ENCODE measurements at regions not wholly inside any gene's neighbourhood (a gene's known extent, or its start where the extent isn't known, plus 50 kb on each side); places are given as distances from the start of the nearest gene placed in this dataset.

GRCh38 chr3:159818399-159818798 is 170.2 kb upstream of the IL12A start:
- no peaks in the 10 kb centered on the region for H3K9me3 ChIP-seq (replicated peaks)
- H3K27me3 ChIP-seq (ENCODE audit: low read depth), result no peaks in the 10 kb centered on the region
- peak; percentile 36 for TF ChIP-seq CTCF (IDR thresholded peaks at IDR 0.05; ENCODE audit: borderline replicate concordance)
- peak; percentile 57 for DNase-seq
- no peaks in the 10 kb centered on the region for H3K36me3 ChIP-seq
- H3K4me1 ChIP-seq, result peaks cover 43% of the 10 kb centered on the region
- peak overlapping the region; percentile 39 for H3K27ac ChIP-seq (replicated peaks)
- H3K4me3 ChIP-seq, result no peak overlapping the region
- intact Hi-C loops (cut with micrococcal nuclease), result no loop called here

- intact Hi-C loops (cut with micrococcal nuclease), result no loop called here
- no peak for TF ChIP-seq CTCF (IDR thresholded peaks at IDR 0.05; ENCODE audit: borderline replicate concordance)
- Histone ChIP-seq H3K4me1 (peaks cover 45% of the 10 kb centered on the region), H3K9me3 (replicated peaks) (no peaks in the 10 kb centered on the region), H3K4me3 (no peak overlapping the region), H3K36me3 (no peaks in the 10 kb centered on the region), H3K27me3 (ENCODE audit: low read depth) (no peaks in the 10 kb centered on the region), H3K27ac (replicated peaks) (peak overlapping the region; percentile 39)
- no peak for DNase-seq
These were observed 169.6 kb upstream of the IL12A start for GRCh38 chr3:159818997-159819500.

- Histone ChIP-seq H3K4me3 (no peak overlapping the region), H3K4me1 (peaks cover 48% of the 10 kb centered on the region), H3K27ac (replicated peaks) (no peak overlapping the region), H3K9me3 (replicated peaks) (no peaks in the 10 kb centered on the region), H3K27me3 (ENCODE audit: low read depth) (no peaks in the 10 kb centered on the region), H3K36me3 (no peaks in the 10 kb centered on the region)
- no peak for TF ChIP-seq CTCF (IDR thresholded peaks at IDR 0.05; ENCODE audit: borderline replicate concordance)
- DNase-seq, result no peak
- intact Hi-C loops (cut with micrococcal nuclease), result loop anchor here (5.0 kb wide), 1 partner anchor 183 kb away; no protein-coding TSS in a partner anchor
These were observed 169.0 kb upstream of the IL12A start for GRCh38 chr3:159819676-159820075.

GRCh38 chr3:159821110-159821509 is 167.5 kb upstream of the IL12A start:
- peaks cover 59% of the 10 kb centered on the region for H3K4me1 ChIP-seq
- intact Hi-C loops (cut with micrococcal nuclease), result loop anchor here (5.0 kb wide), 1 partner anchor 181 kb away; no protein-coding TSS in a partner anchor

GRCh38 chr3:159821736-159822135 is 166.9 kb upstream of the IL12A start:
- no peak overlapping the region for H3K4me3 ChIP-seq
- TF ChIP-seq CTCF (IDR thresholded peaks at IDR 0.05; ENCODE audit: borderline replicate concordance), result no peak
- no peak overlapping the region for H3K27ac ChIP-seq (replicated peaks)
- no peaks in the 10 kb centered on the region for H3K36me3 ChIP-seq
- H3K9me3 ChIP-seq (replicated peaks), result no peaks in the 10 kb centered on the region
- intact Hi-C loops (cut with micrococcal nuclease), result loop anchor here (5.0 kb wide), 1 partner anchor 181 kb away; no protein-coding TSS in a partner anchor
- H3K27me3 ChIP-seq (ENCODE audit: low read depth), result no peaks in the 10 kb centered on the region
- no peak for DNase-seq
- H3K4me1 ChIP-seq, result peaks cover 57% of the 10 kb centered on the region

More at GRCh38 chr3:159821110-159821509, 167.5 kb upstream of the IL12A start:
- DNase-seq, result no peak
- no peak for TF ChIP-seq CTCF (IDR thresholded peaks at IDR 0.05; ENCODE audit: borderline replicate concordance)
- Histone ChIP-seq H3K4me3 (no peak overlapping the region), H3K27me3 (ENCODE audit: low read depth) (no peaks in the 10 kb centered on the region), H3K27ac (replicated peaks) (no peak overlapping the region), H3K9me3 (replicated peaks) (no peaks in the 10 kb centered on the region), H3K36me3 (no peaks in the 10 kb centered on the region)
